ENCODE measurements at regions not wholly inside any gene's neighbourhood (a gene's known extent, or its start where the extent isn't known, plus 50 kb on each side); places are given as distances from the start of the nearest gene placed in this dataset.
"Not testable (repeated sequence)": the region's sequence is repeated elsewhere in the genome, so short reads cannot be mapped to it uniquely, and the experiment has no call there.

DNA sequence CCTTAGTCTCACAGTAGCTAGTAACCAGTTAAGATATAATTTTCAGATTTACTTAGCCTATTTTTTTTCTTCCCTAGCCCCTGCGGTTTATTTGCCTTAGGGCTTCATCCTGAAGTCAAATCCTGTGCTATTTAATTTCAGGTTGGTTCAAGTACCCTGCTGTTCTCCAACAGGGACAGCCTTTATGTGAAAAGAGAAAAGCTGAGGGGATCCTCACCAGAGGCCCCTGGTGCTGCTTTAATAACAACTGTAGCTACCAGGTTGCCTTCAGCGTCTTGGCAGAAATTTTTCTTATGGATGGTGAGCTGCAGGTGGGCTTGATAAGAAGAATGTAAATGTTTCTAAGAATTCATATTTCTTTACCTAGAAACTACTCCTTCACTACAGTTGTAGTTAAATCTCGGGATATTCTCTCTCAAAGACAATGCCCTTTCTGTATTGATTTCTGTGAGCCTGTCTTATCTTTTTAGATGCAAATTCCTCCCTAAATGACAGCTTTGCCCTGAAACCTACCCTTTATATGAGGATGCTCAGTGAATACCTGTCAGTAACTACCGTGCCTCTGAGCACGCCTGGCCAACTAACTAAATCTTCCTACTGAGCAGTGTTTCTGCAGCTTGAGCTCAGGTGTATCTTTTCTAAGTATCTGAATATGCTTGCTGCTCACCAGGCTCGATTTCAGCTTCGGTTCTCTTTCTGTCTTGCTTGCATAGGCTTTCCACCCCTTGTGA is 320.5 kb downstream of the MMUT start:
- Histone ChIP-seq H3K27me3 (ENCODE audit: control insufficient read depth, insufficient read depth, low read length) (no peaks in the 10 kb centered on the region; the same call in 1 of the 2 replicates), H3K4me3 (ENCODE audit: low read depth, low read length) (no peak overlapping the region), H3K36me3 (ENCODE audit: control insufficient read depth, insufficient read depth, low read length) (no peaks in the 10 kb centered on the region)
- TF ChIP-seq CTCF (IDR thresholded peaks at IDR 0.05; ENCODE audit: insufficient read depth, low read depth, low read length) = no peak
- no peak for DNase-seq (ENCODE audit: low read depth)
- ChIA-PET CTCF (no interaction called here), POLR2A (no interaction called here)

GRCh38 chr6:49121970-49122369 is 341.1 kb downstream of the MMUT start:
- CTCF ChIA-PET = no interaction called here
- Histone ChIP-seq H3K36me3 (ENCODE audit: control insufficient read depth, insufficient read depth, low read length) (no peaks in the 10 kb centered on the region), H3K4me3 (ENCODE audit: low read depth, low read length) (no peak overlapping the region), H3K27me3 (ENCODE audit: control insufficient read depth, insufficient read depth, low read length) (no peaks in the 10 kb centered on the region)
- no peak for TF ChIP-seq CTCF (IDR thresholded peaks at IDR 0.05; ENCODE audit: insufficient read depth, low read depth, low read length)
- POLR2A ChIA-PET = no interaction called here
- DNase-seq (ENCODE audit: low read depth) = no peak

DNA sequence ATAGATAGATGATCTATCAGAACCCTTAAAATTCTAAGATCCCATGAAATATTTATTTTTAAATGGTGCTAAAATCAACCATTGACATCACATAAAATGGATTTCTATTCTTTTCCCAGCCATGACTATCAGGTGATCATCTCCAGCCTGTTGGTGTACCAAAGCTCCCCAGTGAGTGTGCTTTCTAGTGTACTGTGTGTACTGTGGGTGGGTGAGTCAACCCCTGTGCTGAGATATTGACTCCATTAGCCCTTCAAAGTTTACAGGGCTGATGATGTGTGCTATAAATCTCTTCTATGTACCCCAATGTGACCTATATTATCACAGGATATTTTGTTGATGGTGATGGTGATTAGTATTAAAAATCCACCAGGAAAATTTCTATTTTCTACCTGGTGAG is 344.6 kb downstream of the MMUT start:
- no peaks in the 10 kb centered on the region for H3K36me3 ChIP-seq (ENCODE audit: control insufficient read depth, insufficient read depth, low read length)
- H3K4me3 ChIP-seq (ENCODE audit: low read depth, low read length) = no peak overlapping the region
- TF ChIP-seq CTCF (IDR thresholded peaks at IDR 0.05; ENCODE audit: insufficient read depth, low read depth, low read length) = no peak
- no peak for DNase-seq (ENCODE audit: low read depth)
- H3K27me3 ChIP-seq (ENCODE audit: control insufficient read depth, insufficient read depth, low read length) = no peaks in the 10 kb centered on the region
- CTCF ChIA-PET = no interaction called here
- POLR2A ChIA-PET = no interaction called here

- TF ChIP-seq CTCF (IDR thresholded peaks at IDR 0.05; ENCODE audit: insufficient read depth, low read depth, low read length) = no peak
- POLR2A ChIA-PET = no interaction called here
Measured at GRCh38 chr6:49110916-49111315, 352.1 kb downstream of the MMUT start.

GRCh38 chr6:49097664-49098063 is 365.4 kb downstream of the MMUT start:
- CTCF ChIA-PET; H3K36me3 ChIP-seq (ENCODE audit: control insufficient read depth, insufficient read depth, low read length): not testable (repeated sequence)

More at GRCh38 chr6:49110916-49111315, 352.1 kb downstream of the MMUT start:
- no peak for DNase-seq (ENCODE audit: low read depth)
- H3K4me3 ChIP-seq (ENCODE audit: low read depth, low read length) = no peak overlapping the region
- no peaks in the 10 kb centered on the region for H3K27me3 ChIP-seq (ENCODE audit: control insufficient read depth, insufficient read depth, low read length)
- H3K36me3 ChIP-seq (ENCODE audit: control insufficient read depth, insufficient read depth, low read length) = no peaks in the 10 kb centered on the region
- CTCF ChIA-PET = no interaction called here

DNA sequence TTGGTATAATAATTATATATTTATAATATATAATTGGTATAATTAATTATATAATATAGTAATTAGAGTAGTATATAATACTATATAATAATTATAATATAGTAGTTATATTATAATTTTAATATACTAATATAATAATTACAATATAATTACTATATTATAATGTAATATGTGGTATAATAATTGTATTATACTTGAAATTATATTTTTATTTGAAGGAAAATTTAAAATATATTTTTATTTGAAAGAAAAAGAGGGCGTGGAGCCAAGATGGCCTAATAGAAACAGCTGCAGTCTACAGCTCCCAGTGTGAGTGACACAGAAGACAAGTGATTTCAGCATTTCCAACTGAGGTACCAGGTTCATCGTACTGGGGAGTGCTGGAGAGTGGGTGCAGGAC is 365.9 kb downstream of the MMUT start:
- no peak for TF ChIP-seq CTCF (IDR thresholded peaks at IDR 0.05; ENCODE audit: insufficient read depth, low read depth, low read length)
- no peaks in the 10 kb centered on the region for H3K27me3 ChIP-seq (ENCODE audit: control insufficient read depth, insufficient read depth, low read length)
- H3K36me3 ChIP-seq (ENCODE audit: control insufficient read depth, insufficient read depth, low read length) = no peaks in the 10 kb centered on the region
- CTCF ChIA-PET = no interaction called here
- POLR2A ChIA-PET = no interaction called here
- H3K4me3 ChIP-seq (ENCODE audit: low read depth, low read length) = no peak overlapping the region
- DNase-seq (ENCODE audit: low read depth) = no peak

More at GRCh38 chr6:49097664-49098063, 365.4 kb downstream of the MMUT start:
- DNase-seq (ENCODE audit: low read depth); H3K4me3 ChIP-seq (ENCODE audit: low read depth, low read length); POLR2A ChIA-PET; H3K27me3 ChIP-seq (ENCODE audit: control insufficient read depth, insufficient read depth, low read length): not testable (repeated sequence)

Data from BJ (cell line).